ENCODE measurements at regions not wholly inside any gene's neighbourhood (a gene's known extent, or its start where the extent isn't known, plus 50 kb on each side); places are given as distances from the start of the nearest gene placed in this dataset.

DNA sequence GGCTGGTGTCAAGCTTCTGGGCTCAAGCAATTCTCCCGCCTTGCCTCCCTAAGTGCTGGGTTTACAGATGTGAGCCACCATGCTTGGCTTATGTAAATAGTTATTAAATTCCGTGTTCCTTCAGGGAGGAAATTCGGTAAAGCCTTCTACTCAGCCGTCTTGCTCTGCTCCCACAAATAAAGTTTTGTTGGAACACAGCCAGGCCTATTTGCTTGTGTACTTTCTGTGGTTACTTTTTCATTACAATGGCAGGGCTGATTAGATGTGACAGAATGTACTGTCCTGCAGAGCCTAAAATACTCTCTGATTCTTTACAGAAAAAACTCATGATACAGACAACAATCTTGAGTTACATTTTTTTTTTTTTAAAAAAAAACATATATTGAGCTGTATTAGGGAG is 68.8 kb upstream of the TACR1 start:
- TF ChIP-seq, protein P1, sequence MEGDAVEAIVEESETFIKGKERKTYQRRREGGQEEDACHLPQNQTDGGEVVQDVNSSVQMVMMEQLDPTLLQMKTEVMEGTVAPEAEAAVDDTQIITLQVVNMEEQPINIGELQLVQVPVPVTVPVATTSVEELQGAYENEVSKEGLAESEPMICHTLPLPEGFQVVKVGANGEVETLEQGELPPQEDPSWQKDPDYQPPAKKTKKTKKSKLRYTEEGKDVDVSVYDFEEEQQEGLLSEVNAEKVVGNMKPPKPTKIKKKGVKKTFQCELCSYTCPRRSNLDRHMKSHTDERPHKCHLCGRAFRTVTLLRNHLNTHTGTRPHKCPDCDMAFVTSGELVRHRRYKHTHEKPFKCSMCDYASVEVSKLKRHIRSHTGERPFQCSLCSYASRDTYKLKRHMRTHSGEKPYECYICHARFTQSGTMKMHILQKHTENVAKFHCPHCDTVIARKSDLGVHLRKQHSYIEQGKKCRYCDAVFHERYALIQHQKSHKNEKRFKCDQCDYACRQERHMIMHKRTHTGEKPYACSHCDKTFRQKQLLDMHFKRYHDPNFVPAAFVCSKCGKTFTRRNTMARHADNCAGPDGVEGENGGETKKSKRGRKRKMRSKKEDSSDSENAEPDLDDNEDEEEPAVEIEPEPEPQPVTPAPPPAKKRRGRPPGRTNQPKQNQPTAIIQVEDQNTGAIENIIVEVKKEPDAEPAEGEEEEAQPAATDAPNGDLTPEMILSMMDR (IDR thresholded peaks at IDR 0.05; ENCODE audit: borderline replicate concordance): no peak
- intact Hi-C loops (cut with micrococcal nuclease): no loop called here
- no peak for DNase-seq

DNA sequence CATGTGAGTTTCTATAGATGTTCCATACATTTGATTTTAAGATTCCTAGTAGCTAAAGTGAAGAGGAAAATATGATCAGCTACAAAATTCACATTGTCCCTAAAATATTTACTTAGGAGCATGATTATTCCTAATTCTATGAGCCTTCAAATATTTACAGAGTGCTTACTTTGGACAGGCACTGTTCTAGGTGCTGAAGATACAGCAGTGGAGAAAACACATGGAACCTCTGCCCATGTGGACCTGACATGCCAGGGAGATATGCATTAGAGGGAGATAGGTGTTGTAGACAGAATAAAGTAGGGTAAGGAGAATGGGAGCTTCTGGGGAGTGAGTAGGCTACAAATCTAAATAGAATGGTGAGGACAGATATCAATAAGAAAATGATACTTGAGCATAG is 62.6 kb upstream of the TACR1 start:
- Histone ChIP-seq H3K27me3 (ENCODE audit: low read depth) (no peaks in the 10 kb centered on the region), H3K27ac (replicated peaks) (no peak overlapping the region), H3K4me3 (no peak overlapping the region), H3K36me3 (no peaks in the 10 kb centered on the region), H3K4me1 (no peaks in the 10 kb centered on the region), H3K9me3 (replicated peaks) (peaks cover 53% of the 10 kb centered on the region)
- TF ChIP-seq, protein P1 (IDR thresholded peaks at IDR 0.05; ENCODE audit: borderline replicate concordance): no peak
- DNase-seq: no peak
- intact Hi-C loops (cut with micrococcal nuclease): no loop called here

More for the DNA sequence above, 68.8 kb upstream of the TACR1 start:
- peaks cover 32% of the 10 kb centered on the region for H3K9me3 ChIP-seq (replicated peaks)
- H3K4me1 ChIP-seq: no peaks in the 10 kb centered on the region
- H3K27me3 ChIP-seq (ENCODE audit: low read depth): no peaks in the 10 kb centered on the region
- H3K27ac ChIP-seq (replicated peaks): no peak overlapping the region
- H3K4me3 ChIP-seq: no peak overlapping the region
- H3K36me3 ChIP-seq: no peaks in the 10 kb centered on the region

DNA sequence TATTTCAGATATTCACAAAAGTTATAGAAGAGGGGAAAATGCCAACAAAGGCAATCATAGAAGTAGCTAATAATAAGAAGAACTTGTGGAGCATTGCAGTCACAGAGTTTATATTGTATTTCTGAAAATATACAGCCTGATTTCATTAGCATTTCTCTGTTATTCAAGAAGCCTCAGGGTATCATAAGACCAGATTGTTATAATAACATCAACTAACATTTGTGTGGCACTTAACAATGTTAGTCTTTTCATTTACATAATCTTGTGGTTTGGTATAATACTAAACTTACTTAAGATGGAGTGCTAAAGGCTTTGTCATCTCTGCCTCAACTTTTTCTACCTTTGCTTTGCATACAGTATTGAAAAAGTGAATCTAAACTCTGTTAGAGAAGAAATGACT is 61.6 kb upstream of the TACR1 start:
- DNase-seq: no peak
- Histone ChIP-seq H3K4me3 (no peak overlapping the region), H3K27ac (replicated peaks) (no peak overlapping the region), H3K9me3 (replicated peaks) (peaks cover 60% of the 10 kb centered on the region), H3K36me3 (no peaks in the 10 kb centered on the region), H3K4me1 (no peaks in the 10 kb centered on the region), H3K27me3 (ENCODE audit: low read depth) (no peaks in the 10 kb centered on the region)
- TF ChIP-seq, protein P1 (IDR thresholded peaks at IDR 0.05; ENCODE audit: borderline replicate concordance): no peak
- intact Hi-C loops (cut with micrococcal nuclease): no loop called here

DNA sequence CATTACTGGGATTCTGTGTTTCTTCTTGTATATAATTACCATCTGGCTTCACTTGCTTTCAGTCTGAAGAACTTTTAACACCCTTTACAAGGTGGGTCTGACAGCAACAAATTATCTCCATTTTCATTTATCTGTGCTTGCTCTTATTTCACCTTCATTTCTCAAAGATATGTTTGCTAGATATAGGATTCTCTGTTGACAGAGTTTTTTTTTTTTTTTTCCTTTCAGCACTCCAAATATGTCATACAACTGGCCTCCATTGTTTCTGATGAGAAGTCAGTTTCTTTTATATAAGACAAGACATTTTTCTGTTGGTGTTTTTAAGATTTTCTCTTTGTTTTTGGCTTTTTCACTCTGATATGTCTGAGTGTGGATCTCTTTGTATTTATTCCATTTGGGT is 59.3 kb upstream of the TACR1 start:
- peaks cover 46% of the 10 kb centered on the region for H3K9me3 ChIP-seq (replicated peaks)
- no peak overlapping the region for H3K4me3 ChIP-seq
- H3K27ac ChIP-seq (replicated peaks): no peak overlapping the region
- TF ChIP-seq, protein P1 (IDR thresholded peaks at IDR 0.05; ENCODE audit: borderline replicate concordance): no peak
- H3K27me3 ChIP-seq (ENCODE audit: low read depth): no peaks in the 10 kb centered on the region
- DNase-seq: no peak
- intact Hi-C loops (cut with micrococcal nuclease): no loop called here
- H3K36me3 ChIP-seq: no peaks in the 10 kb centered on the region
- H3K4me1 ChIP-seq: no peaks in the 10 kb centered on the region

DNA sequence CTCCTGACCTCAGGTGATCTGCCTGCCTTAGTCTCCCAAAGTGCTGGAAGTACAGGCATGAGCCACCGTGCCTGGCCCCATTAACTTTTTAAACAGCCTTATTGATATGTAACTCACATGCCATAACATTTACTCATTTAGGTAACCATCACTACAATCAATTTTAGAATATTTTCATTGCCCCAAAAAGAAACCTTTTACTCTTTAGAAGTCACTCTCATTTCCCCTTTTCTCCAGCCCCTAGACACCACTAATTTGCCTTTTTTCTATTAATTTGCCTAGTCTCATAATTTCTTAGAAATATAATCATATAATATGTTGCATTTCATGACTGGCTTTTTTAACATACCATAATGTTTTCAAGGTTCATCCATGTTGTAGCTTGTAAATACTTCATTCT is 57.2 kb upstream of the TACR1 start:
- Histone ChIP-seq H3K4me3 (no peak overlapping the region), H3K27me3 (ENCODE audit: low read depth) (no peaks in the 10 kb centered on the region), H3K27ac (replicated peaks) (no peak overlapping the region), H3K4me1 (no peaks in the 10 kb centered on the region), H3K36me3 (no peaks in the 10 kb centered on the region), H3K9me3 (replicated peaks) (peaks cover 44% of the 10 kb centered on the region)
- TF ChIP-seq, protein P1 (IDR thresholded peaks at IDR 0.05; ENCODE audit: borderline replicate concordance): no peak
- no peak for DNase-seq
- intact Hi-C loops (cut with micrococcal nuclease): no loop called here

DNA sequence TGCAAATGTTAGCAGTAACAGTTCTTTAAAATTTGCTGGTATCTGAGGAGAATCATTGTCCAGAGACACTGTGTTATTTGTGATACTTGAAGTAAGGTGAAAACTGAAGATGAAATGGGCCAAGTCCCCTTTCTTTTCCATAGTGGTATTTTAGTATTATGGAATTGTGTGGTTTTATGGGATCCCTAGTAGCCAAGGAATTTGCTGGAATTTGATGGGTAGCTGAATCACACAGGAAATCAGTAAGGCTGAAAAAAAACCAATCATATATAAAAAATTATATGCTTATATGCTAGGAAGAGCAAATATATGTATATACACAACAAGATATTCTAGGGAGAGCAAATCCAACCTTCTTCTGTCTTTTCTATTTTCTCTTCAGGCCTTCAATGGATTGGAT is 54.2 kb upstream of the TACR1 start:
- H3K27ac ChIP-seq (replicated peaks): no peak overlapping the region
- H3K27me3 ChIP-seq (ENCODE audit: low read depth): no peaks in the 10 kb centered on the region
- intact Hi-C loops (cut with micrococcal nuclease): no loop called here
- H3K4me1 ChIP-seq: no peaks in the 10 kb centered on the region
- TF ChIP-seq, protein P1 (IDR thresholded peaks at IDR 0.05; ENCODE audit: borderline replicate concordance): no peak
- H3K36me3 ChIP-seq: no peaks in the 10 kb centered on the region
- H3K4me3 ChIP-seq: no peak overlapping the region
- H3K9me3 ChIP-seq (replicated peaks): peaks cover 51% of the 10 kb centered on the region
- DNase-seq: no peak
